OCI-LY1 (cell line): ENCODE measurements at regions not wholly inside any gene's neighbourhood (a gene's known extent, or its start where the extent isn't known, plus 50 kb on each side); places are given as distances from the start of the nearest gene placed in this dataset.

Experiments used
- EZH2 ChIP-seq: fragments of 200-600 bp; sonication (generic), shearing (Covaris generic); IDR thresholded peaks from 2 replicates; pipeline ENCODE4 v1.8.0; 2017; ENCODE audit warnings: borderline replicate concordance, mixed run types, mild to moderate bottlenecking, antibody characterized with exemption, low read length, moderate library complexity, mixed read lengths
- TF ChIP-seq, protein P1 (sequence below): fragments of 200-600 bp; sonication (generic), shearing (Covaris generic); IDR thresholded peaks from 2 replicates; pipeline ENCODE4 v1.5.1; 2017; ENCODE audit warnings: mild to moderate bottlenecking, antibody characterized with exemption, low read length, moderate library complexity, mixed read lengths

DNA sequence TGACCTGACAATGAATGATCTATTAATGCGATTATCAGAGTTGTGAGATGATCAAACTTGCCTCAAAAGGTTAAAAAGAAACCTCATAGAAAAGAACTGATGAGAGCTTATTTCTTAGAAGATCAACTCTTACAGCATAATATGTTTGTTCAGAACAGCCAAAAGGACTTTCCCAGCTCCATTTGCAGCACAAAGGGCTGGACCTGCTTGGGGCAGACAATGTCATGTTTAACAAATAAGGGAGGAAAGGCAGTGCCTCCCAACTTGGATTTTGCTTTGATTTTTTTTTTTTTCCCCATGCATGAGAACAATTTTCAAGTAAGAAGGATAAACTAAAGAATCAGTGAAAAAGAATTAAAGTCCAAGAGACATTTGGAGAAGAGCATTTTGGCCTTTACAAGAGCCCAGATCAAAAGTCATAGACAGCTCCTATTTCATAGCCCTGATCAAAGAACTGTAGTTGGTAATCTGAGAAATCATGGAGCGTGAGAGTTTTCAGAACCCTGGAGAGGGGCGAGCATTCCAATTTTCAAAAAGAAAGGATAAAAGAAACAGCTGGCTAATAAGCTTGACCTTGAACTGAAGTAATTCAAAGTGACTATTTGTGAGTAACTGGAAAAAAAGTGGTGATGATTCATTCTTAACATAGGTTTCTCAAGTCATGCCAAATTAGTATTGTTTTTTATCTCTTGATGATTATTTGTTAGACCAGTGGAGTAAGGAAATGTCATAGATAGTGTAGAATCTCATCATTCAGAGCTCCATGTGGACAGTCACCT is 136.0 kb upstream of the CFAP20DC start:
- TF ChIP-seq, protein P1, sequence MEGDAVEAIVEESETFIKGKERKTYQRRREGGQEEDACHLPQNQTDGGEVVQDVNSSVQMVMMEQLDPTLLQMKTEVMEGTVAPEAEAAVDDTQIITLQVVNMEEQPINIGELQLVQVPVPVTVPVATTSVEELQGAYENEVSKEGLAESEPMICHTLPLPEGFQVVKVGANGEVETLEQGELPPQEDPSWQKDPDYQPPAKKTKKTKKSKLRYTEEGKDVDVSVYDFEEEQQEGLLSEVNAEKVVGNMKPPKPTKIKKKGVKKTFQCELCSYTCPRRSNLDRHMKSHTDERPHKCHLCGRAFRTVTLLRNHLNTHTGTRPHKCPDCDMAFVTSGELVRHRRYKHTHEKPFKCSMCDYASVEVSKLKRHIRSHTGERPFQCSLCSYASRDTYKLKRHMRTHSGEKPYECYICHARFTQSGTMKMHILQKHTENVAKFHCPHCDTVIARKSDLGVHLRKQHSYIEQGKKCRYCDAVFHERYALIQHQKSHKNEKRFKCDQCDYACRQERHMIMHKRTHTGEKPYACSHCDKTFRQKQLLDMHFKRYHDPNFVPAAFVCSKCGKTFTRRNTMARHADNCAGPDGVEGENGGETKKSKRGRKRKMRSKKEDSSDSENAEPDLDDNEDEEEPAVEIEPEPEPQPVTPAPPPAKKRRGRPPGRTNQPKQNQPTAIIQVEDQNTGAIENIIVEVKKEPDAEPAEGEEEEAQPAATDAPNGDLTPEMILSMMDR = no peak
- no peak for TF ChIP-seq EZH2
